HepG2 (cell line): ENCODE measurements at regions not wholly inside any gene's neighbourhood (a gene's known extent, or its start where the extent isn't known, plus 50 kb on each side); places are given as distances from the start of the nearest gene placed in this dataset.

Source experiments
- ATAC-seq: fragments of 200-7000 bp; cut with Tn5 transposase; 3 replicates; pipeline ENCODE4 v1.9.1; 2020; ENCODE audit warnings: mild to moderate bottlenecking, moderate library complexity
- BruUV-seq: library from RNA; stranded (reverse); fragments of 400-500 nt; replicated peaks from 2 replicates; lab custom pipeline; 2021; lab: Mats Ljungman, UMichigan
- CTCF ChIA-PET: fragments of 300-600 bp; formaldehyde crosslinking; extraction: SDS; loops from one replicate; lab custom pipeline; 2021; ENCODE audit warnings: low total read pairs, inconsistent platforms, low intra/inter-chr PET ratio; lab: Yijun Ruan, JAX
- POLR2A ChIA-PET: fragments of 350-600 bp; sonication (Branson Sonifier 250); formaldehyde crosslinking; loops from one replicate; lab custom pipeline; 2020; ENCODE audit warnings: antibody characterized with exemption, inconsistent platforms; lab: Yijun Ruan, JAX
- DNase-seq: peaks from one replicate; pipeline ENCODE4 v3.0.0-alpha.2; 2015; ENCODE audit warnings: low spot score
- FAIRE-seq: peaks from 3 replicates; lab custom pipeline; 2011; peaks lifted over from hg19 to GRCh38; lab: Jason Lieb, UNC
- H2AFZ ChIP-seq: one replicate; pipeline ENCODE4 v1.6.1; 2011; ENCODE audit warnings: low read length, inconsistent platforms
- H3K27ac ChIP-seq: fragments of 300-600 bp; 3 replicates; pipeline ENCODE4 v1.8.0; 2011; ENCODE audit warnings: mixed run types, mild to moderate bottlenecking, mixed read lengths, low read length, inconsistent platforms; ENCODE audit not compliant: insufficient read depth; ENCODE audit errors: extremely low read length
- H3K27me3 ChIP-seq, 2 experiments: fragments of 200-600 bp in 1 of 2; 2 replicates in 1 of 2; 3 replicates in 1 of 2; pipeline versions ENCODE4 v1.6.0 to v1.8.0; 2011; ENCODE audit warnings: low read length in 2 of 2, mild to moderate bottlenecking in 2 of 2, moderate library complexity in 2 of 2, inconsistent platforms in 1 of 2; ENCODE audit not compliant: insufficient read depth in 2 of 2, control insufficient read depth in 1 of 2
- H3K36me3 ChIP-seq, 2 experiments: fragments of 200-600 bp in 1 of 2; replicated peaks in 1 of 2; 2 replicates in 1 of 2; 3 replicates in 1 of 2; pipeline versions ENCODE4 v1.5.1 to v1.8.0; 2011; ENCODE audit warnings: low read length in 2 of 2, inconsistent platforms in 1 of 2; ENCODE audit not compliant: insufficient read depth in 2 of 2, control insufficient read depth in 1 of 2
- H3K4me1 ChIP-seq: 2 replicates; pipeline ENCODE4 v1.5.1; 2012; ENCODE audit warnings: low read length, inconsistent platforms; ENCODE audit not compliant: insufficient read depth
- H3K4me2 ChIP-seq: 2 replicates; pipeline ENCODE4 v1.6.0; 2011; ENCODE audit warnings: low read depth, low read length, inconsistent platforms
- H3K4me3 ChIP-seq, 3 experiments: fragments of 200-600 bp in 1 of 3; sonication (generic), shearing (Covaris generic) in 1 of 3; replicated peaks in 1 of 3; 2 replicates each; pipeline ENCODE4 v1.5.1; 2011 to 2016; ENCODE audit warnings: low read length in 3 of 3, inconsistent platforms in 2 of 3, low read depth in 2 of 3, mild to moderate bottlenecking in 2 of 3, control low read depth in 1 of 3, mixed read lengths in 1 of 3; ENCODE audit not compliant: insufficient read depth in 1 of 3
- H3K79me2 ChIP-seq: one replicate; pipeline ENCODE4 v1.6.1; 2011; ENCODE audit warnings: low read length, inconsistent platforms; ENCODE audit not compliant: insufficient read depth
- H3K9ac ChIP-seq: 2 replicates; pipeline ENCODE4 v1.6.0; 2011; ENCODE audit warnings: mild to moderate bottlenecking, low read depth, low read length, inconsistent platforms; ENCODE audit not compliant: insufficient read depth
- H3K9me3 ChIP-seq: 2 replicates; pipeline ENCODE4 v1.5.1; 2012; ENCODE audit warnings: mild to moderate bottlenecking, low read length
- H4K20me1 ChIP-seq: 2 replicates; pipeline ENCODE4 v1.6.0; 2011; ENCODE audit warnings: inconsistent platforms, mild to moderate bottlenecking, low read length, moderate library complexity; ENCODE audit not compliant: insufficient read depth
- E2F2 ChIP-seq: sonication (generic); formaldehyde crosslinking; IDR thresholded peaks from 2 replicates; pipeline ENCODE4 v1.4.0; 2020; ENCODE audit warnings: missing genetic modification reagents, borderline replicate concordance
- FOXA1 ChIP-seq, 2 experiments: fragments of 450-650 bp in 1 of 2; sonication (generic) in 1 of 2; formaldehyde crosslinking in 1 of 2; IDR thresholded peaks; 2 replicates each; pipeline versions ENCODE4 v1.4.0 to v1.6.1; 2016 to 2020; ENCODE audit warnings: missing genetic modification reagents in 1 of 2
- RCOR2 ChIP-seq: IDR thresholded peaks from 2 replicates; pipeline ENCODE4 v1.6.1; 2016; ENCODE audit warnings: missing biosample characterization, missing genetic modification reagents
- RFX5 ChIP-seq: IDR thresholded peaks from 2 replicates; pipeline ENCODE4 v1.6.1; 2011; ENCODE audit warnings: low read depth, low read length, improper control_type of control experiment
- ZIK1 ChIP-seq: sonication (generic); formaldehyde crosslinking; IDR thresholded peaks from 2 replicates; pipeline ENCODE4 v1.5.0; 2020; ENCODE audit warnings: mild to moderate bottlenecking, low read depth, missing genetic modification reagents, borderline replicate concordance
- ZNF263 ChIP-seq: sonication (generic); formaldehyde crosslinking; IDR thresholded peaks from 2 replicates; pipeline ENCODE4 v1.4.0; 2020; ENCODE audit warnings: missing genetic modification reagents
- ZNF274 ChIP-seq: sonication (generic); formaldehyde crosslinking; IDR thresholded peaks from 2 replicates; pipeline ENCODE4 v1.5.1; 2020; ENCODE audit warnings: mild to moderate bottlenecking, missing genetic modification reagents
- ZNF280D ChIP-seq: sonication (generic); formaldehyde crosslinking; IDR thresholded peaks from 2 replicates; pipeline ENCODE4 v1.5.1; 2020; ENCODE audit warnings: mild to moderate bottlenecking, missing genetic modification reagents
- ZNF629 ChIP-seq: sonication (generic); formaldehyde crosslinking; conservative IDR thresholded peaks from 2 replicates; pipeline ENCODE4 v1.5.0; 2020; ENCODE audit warnings: missing genetic modification reagents
- WGBS: methylation state at CpG from one replicate; pipeline ENCODE4 v1.1.6; 2017; ENCODE audit warnings: low lambda C conversion rate; 5-methylcytosine and 5-hydroxymethylcytosine counted together
- in situ Hi-C: cut with HindIII; loops from 2 replicates; pipeline ENCODE4 v1.10.0; 2017; ENCODE audit warnings: low pct_unique_long_range_greater_than_20kb; ENCODE audit not compliant: extremely low pct_ligation_motif_present
- intact Hi-C: fragments of 100-400 bp; cut with micrococcal nuclease; formaldehyde crosslinking; loops from one replicate; pipeline ENCODE4 v1.10.0; 2022; ENCODE audit not compliant: unreplicated experiment
- TF ChIP-seq, protein P1 (sequence below): sonication (generic); formaldehyde crosslinking; IDR thresholded peaks from 2 replicates; pipeline ENCODE4 v1.5.0; 2020; ENCODE audit warnings: missing genetic modification reagents, mild to moderate bottlenecking, borderline replicate concordance
- TF ChIP-seq, protein P2 (sequence below): sonication (generic); formaldehyde crosslinking; IDR thresholded peaks from 2 replicates; pipeline ENCODE4 v1.5.0; 2020; ENCODE audit warnings: missing genetic modification reagents
- TF ChIP-seq, protein P3 (sequence below): sonication (generic); formaldehyde crosslinking; IDR thresholded peaks from 2 replicates; pipeline ENCODE4 v1.8.1; 2023; ENCODE audit warnings: missing genetic modification reagents, mild to moderate bottlenecking, borderline replicate concordance

DNA sequence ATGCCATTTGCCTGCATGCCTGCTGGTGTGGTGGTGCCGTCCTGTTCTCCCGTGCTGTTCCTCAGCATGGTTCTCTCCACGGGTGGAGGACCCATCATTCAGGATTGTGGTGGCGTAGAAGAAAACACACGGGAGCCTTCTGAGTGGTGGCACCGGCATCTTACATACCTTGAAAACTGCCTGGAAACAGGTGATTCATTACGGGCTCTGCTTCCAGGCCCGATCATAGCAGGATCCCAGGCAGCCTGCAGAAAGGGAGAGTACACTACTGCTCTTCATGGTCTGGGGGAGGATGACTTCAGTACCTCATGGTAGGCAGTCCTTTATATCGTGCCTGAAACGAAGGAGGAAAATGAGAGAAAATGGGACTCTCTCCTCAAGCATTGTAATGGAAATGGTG is 66.6 kb upstream of the KCNA5 start:
- BruUV-seq = no TSS peak
- POLR2A ChIA-PET = no interaction called here
- H3K36me3 ChIP-seq = no peaks in the 10 kb centered on the region
- peaks cover 0 to 9% of the 10 kb centered on the region in 2 experiments; a peak in 1 of 5 replicates for H3K27me3 ChIP-seq
- TF ChIP-seq ZNF263 (CRISPR knock-in tag) (no peak), RFX5 (peak; percentile 86), ZNF274 (CRISPR knock-in tag) (no peak), RCOR2 (CRISPR knock-in tag) (no peak)
- TF ChIP-seq, protein P1, sequence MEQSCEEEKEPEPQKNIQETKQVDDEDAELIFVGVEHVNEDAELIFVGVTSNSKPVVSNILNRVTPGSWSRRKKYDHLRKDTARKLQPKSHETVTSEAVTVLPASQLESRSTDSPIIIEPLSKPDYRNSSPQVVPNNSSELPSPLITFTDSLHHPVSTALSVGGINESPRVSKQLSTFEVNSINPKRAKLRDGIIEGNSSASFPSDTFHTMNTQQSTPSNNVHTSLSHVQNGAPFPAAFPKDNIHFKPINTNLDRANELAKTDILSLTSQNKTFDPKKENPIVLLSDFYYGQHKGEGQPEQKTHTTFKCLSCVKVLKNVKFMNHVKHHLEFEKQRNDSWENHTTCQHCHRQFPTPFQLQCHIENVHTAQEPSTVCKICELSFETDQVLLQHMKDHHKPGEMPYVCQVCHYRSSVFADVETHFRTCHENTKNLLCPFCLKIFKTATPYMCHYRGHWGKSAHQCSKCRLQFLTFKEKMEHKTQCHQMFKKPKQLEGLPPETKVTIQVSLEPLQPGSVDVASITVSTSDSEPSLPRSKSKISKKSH (CRISPR knock-in tag) = no peak
- H3K4me2 ChIP-seq = no peak overlapping the region
- no peaks in the 10 kb centered on the region for H3K79me2 ChIP-seq
- no peak overlapping the region for H3K27ac ChIP-seq
- no peaks in the 10 kb centered on the region for H4K20me1 ChIP-seq
- no peak overlapping the region for H3K4me3 ChIP-seq
- FAIRE-seq = no peak
- H3K4me1 ChIP-seq = no peaks in the 10 kb centered on the region
- no peak overlapping the region for H2AFZ ChIP-seq
- in situ Hi-C loops = no loop called here
- no peak for ATAC-seq
- intact Hi-C loops = no loop called here
- no peak overlapping the region for H3K9ac ChIP-seq
- 5% methylated on average over 2 of the region's 10 CpGs for WGBS
- no peak for DNase-seq
- no peaks in the 10 kb centered on the region for H3K9me3 ChIP-seq
- CTCF ChIA-PET = no interaction called here

DNA sequence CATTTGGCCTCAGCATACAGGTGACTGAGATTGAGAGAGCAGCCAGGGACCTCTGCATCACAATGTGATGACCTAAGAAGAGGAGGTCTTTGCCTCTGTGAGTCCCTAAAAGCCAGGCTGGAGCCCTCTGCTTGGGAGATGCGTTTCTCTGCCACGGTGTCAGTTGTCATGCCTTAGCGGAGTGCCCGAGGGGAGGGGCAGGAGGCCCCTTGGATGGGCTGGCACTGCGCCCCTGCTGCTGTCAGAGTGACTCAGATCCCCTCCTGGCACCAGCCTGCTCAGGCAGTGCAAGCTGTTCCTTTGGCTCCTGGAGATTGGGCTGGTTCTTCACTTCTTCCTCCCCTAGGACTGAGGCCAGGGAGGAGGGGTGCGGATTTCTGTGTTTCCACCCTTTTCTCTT is 64.9 kb upstream of the KCNA5 start:
- Histone ChIP-seq H3K27ac (no peak overlapping the region), H3K36me3 (no peaks in the 10 kb centered on the region), H3K9me3 (no peaks in the 10 kb centered on the region), H3K4me3 (no peak overlapping the region), H3K79me2 (no peaks in the 10 kb centered on the region), H4K20me1 (no peaks in the 10 kb centered on the region), H3K4me2 (no peak overlapping the region), H3K4me1 (no peaks in the 10 kb centered on the region), H3K9ac (no peak overlapping the region), H2AFZ (no peak overlapping the region), H3K27me3 (peaks cover 0 to 9% of the 10 kb centered on the region in 2 experiments; a peak in 1 of 5 replicates)
- no peak for DNase-seq
- ChIA-PET POLR2A (no interaction called here), CTCF (no interaction called here)
- no peak for ATAC-seq
- no TSS peak for BruUV-seq
- intact Hi-C loops (no loop called here), in situ Hi-C loops (no loop called here)
- 0% methylated on average over 1 of the region's 6 CpGs for WGBS
- FAIRE-seq = no peak
- TF ChIP-seq, protein P2, sequence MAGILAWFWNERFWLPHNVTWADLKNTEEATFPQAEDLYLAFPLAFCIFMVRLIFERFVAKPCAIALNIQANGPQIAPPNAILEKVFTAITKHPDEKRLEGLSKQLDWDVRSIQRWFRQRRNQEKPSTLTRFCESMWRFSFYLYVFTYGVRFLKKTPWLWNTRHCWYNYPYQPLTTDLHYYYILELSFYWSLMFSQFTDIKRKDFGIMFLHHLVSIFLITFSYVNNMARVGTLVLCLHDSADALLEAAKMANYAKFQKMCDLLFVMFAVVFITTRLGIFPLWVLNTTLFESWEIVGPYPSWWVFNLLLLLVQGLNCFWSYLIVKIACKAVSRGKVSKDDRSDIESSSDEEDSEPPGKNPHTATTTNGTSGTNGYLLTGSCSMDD (CRISPR knock-in tag) = no peak
- TF ChIP-seq ZNF629 = no peak
- TF ChIP-seq E2F2 (CRISPR knock-in tag) = no peak
- TF ChIP-seq FOXA1 (IDR thresholded peaks at IDR 0.05) = no peak
- TF ChIP-seq FOXA1 (CRISPR knock-in tag; IDR thresholded peaks at IDR 0.05) = no peak
- no peak for TF ChIP-seq ZIK1 (CRISPR knock-in tag)
- TF ChIP-seq ZNF280D (CRISPR knock-in tag) = no peak
- TF ChIP-seq, protein P3, sequence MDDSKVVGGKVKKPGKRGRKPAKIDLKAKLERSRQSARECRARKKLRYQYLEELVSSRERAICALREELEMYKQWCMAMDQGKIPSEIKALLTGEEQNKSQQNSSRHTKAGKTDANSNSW (CRISPR knock-in tag) = no peak
